Hematopoietic multipotent progenitor cell treated with erythropoietin and hydrocortisone succinate and interleukin-3 and kit ligand, for 17 days (in vitro differentiated cells): ENCODE measurements at regions not wholly inside any gene's neighbourhood (a gene's known extent, or its start where the extent isn't known, plus 50 kb on each side); places are given as distances from the start of the nearest gene placed in this dataset.

Experiments used
- DNase-seq: peaks from one replicate; pipeline ENCODE4 v3.0.0-alpha.2; 2015; ENCODE audit warnings: low spot score

DNA sequence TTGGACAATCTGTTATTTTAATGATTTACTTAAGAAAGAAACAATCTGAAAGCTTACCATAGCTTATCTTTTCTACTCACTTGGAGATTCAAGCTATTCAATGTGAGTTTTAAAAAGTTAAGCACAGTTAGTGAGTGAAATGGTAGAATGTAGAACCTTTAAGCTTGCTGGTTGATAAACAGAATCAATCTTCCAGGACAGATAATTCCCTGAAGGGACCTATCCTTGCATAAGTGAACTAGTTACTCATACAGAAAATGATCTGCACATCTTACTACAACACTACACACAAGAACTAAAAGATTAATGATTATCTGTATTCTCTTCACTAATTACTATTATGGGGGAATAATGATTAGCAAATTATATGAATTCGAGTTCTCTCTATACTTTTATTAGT lies 165.6 kb downstream of the PALM2AKAP2 start:
- DNase-seq, result no peak

DNA sequence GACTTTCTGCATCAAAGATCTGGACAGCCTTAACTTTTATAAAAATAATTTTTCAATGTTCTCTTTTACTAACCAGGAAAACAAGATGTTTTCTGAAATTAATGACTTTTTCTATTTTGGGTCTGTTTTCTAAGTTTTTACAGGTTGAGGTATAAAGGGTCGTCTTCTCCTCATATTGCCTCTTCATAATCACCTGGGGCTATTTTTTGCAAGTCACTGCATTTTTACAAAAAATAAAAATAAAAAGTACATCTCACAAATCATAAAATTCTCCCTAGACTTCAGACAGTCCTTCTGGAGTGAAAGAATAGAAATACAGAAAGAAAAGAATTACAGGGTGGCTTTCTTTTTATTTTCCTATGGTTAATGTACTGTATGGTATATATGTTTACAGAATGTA lies 168.5 kb downstream of the PALM2AKAP2 start:
- DNase-seq, result no peak

DNA sequence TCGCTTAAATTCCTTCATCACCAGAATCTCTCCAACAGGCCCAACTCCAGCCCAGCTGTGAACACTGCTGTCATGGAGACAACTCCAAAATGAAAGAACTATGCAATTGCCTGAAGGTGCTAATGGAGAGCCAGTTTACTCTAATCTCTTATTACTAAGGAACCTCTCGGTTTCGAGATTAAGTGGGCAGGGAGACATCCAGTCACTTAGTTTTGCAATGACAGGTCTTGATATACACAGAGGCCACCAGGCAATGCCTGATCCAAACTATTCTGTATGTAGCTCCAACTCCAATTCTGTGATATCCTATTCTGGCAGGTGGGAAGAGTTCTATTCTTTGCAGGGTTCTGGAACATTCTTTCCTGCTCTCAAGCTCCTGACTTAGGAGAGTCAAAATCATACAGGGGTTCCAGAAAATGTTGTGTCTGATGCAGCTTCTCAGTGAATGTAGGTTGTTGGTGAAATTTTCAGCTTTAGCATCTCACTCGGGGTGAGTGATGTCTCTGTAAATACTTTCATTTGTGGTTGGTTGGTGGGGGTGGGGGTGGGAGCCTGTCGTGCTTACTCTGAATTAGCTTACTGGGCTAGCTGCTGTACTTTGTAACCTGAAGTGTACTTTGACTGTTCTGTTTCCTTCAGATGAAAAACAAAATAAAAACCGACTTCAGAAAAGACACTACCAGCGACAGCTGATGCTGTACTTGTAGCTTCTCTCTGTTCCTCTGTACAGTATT lies 170.9 kb downstream of the PALM2AKAP2 start:
- no peak for DNase-seq

DNA sequence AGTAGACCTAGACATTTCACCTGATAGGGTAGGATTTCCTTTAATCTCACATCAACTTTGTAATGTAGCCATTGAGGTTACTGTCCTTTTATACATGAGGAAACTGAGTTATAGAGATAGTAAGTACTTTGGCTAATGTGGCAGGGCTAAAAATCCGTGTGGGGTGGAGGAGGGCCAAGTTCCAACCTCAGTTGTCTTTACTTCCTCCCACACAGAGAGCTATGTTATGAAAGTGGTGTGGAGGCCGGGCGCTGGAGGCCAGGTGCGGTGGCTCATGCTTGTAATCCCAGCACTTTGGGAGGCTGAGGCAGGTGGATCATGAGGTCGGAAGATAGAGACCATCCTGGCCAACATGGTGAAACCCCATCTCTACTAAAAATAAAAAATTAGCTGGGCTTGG lies 173.3 kb downstream of the PALM2AKAP2 start:
- no peak for DNase-seq

DNA sequence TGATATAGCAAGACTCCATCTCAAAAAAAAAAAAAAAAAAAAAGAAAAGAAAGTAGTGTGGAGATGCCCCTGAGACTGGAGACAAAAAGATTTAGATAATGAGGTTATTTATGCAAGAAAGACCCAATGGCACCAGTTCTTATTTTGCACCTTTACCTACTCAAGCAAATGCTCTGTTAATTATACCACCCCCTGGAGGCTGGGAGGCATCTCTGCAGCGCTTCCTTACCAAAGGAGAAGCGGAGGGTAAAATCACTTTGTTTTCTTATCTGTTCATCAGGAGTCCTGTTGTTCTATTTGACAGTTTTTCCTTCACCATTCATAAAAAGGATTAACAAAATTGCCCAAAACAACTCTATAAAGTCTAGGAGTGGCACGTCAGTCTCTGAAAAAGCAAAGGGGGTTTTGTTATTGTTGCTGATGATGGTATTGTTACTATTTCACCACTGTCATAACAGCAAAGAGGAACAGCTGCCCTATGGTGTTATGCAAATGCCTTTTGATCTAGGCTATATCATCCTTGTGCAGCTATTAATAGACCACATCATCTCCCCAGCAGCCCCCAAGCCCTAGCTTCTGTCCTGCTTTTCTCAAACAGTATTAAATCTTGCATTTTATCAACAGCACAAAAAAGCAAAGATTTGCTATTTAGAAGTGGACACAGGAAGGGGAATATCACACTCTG lies 174.0 kb downstream of the PALM2AKAP2 start:
- DNase-seq, result no peak

DNA sequence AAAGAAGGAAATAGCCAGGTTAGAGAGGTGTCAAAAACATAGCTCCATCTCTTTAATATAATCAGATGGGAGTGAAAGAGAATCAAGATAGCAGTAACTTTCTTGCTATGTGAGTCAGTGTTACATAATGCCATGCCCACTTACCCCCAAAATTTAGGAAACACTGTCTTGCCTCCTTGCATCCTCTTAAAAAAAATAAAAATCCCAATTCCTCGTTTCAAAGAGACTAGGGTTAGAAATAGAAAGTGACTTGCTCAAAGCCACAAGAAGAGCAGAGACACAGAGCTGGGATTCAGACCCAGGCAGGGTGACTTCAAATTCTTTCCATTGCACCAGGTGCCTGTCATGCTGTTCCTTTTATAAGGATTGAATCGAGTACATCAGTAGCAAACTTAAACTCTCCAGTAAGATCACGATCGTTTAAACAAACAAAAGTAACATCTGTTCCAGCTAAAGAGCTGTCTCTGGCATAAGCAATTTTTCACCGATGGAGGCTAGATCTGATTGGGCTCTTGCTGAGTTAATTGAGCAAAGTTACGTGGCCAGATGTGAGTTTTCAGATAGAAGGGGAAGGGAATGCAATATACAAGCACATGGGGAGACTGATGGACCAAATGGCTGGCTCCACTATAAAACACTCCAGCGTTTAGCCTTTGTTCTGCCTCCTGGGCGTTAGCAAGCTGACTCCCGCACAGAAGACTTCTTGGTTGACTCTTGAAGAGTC lies 176.9 kb downstream of the PALM2AKAP2 start:
- DNase-seq, result no peak

DNA sequence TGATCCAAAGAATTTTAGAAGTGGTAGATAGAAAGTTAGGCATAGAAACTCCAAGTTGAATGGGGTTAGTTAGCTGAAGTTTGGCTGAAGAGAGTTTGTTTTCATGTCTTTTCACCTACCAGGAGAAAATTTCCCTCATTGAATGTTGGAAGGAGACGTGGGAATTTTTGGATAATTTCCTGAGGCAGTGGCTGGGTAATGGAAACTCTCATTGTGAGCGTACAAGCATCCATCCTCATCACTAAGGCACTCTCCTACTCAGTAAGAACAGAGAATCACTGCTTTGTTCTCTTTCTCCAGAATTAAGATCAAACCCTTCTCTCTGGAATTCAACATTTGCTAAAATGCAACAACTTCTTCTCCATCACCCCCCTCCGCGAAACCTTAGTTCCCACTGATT lies 179.7 kb downstream of the PALM2AKAP2 start:
- DNase-seq, result no peak

DNA sequence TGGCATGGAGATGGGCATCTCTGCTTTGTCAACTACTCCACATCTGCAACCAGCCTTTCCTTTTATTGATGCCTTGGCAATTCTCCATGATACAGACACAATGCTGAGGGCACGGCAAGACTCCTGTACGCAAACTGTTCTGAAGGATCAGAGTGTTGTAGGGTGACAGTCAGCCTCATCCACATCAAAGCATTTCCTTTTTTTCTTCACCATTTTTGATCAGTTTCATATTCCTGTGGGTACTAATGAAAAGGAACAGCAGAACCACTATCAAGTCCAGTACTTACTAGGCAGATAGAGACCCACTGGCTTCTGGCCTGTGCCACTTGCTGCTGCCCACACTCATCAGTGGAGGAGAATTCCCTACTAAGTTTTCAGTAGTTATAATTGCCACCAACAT lies 181.6 kb downstream of the PALM2AKAP2 start:
- DNase-seq, result no peak

DNA sequence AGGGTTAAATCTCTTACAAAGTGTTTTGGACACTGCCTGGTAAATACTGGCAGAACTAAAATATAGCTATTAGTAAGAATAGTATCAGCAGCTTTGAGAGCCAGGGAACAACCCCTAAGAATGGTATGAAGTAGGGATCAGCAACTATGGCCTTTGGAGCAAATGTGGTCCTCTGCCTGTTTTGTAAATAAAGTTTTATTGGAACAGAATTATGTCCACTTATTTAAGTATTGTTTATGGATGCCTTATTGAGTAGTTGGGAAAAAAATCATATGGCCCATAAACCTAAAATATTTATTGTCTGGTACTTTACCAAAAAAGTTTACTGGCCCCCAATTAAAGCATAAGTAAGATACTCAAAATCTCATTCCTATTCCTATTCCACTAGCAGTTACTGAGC lies 182.2 kb downstream of the PALM2AKAP2 start:
- no peak for DNase-seq

DNA sequence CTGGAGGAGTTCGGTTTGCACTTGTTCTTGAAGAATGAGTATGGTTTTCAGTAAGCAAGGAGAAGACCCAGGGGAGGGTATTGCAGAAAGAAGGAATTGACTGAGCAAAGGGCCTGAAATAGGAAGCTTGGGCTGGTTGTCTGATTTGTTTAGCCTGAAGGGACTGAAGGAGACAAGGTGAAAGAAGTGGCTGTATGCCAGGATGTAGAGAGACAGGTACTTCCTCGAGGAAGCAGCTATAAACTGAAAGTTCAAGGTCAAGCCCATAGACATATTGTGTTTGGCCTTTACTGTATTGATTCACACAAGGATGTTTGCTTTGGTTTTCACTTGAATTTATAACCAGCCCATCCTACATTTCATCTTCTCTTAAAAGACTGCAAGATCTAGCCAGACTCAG lies 183.1 kb downstream of the PALM2AKAP2 start:
- no peak for DNase-seq

DNA sequence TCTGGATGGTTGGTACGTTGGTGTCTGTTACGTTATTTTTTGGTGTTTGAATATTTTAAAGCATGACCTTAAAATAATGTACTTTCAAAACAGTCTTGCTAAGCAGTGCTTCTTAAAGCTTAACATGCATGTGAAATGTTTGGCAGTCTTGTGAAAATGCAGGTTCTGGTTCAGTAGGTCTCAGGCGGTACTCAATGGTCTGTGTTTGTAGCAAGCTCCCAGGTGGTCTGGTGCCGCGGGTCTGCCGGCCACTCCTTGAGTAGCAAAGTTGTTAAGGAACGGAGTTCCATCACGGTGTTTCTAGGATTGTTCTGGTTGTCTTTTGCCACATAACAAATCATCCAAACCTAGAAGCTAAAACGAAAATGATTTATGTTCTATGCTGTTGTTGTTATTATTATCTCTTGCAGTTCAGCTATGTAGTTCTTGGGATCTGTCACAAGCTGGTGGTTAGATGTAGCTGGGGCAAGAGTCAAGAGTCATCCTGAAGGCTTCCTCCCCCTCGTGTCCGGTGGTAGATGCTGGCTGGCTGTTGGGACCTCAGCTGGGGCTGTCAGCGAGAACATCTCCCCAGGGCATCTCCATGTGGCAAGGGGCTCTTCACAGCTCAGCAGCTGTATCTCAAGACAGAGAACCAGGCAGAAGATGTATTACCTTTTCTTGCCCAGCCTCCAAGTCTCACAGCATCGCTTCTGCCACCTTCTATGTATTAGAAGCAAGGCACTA lies 186.8 kb downstream of the PALM2AKAP2 start:
- DNase-seq, result no peak

DNA sequence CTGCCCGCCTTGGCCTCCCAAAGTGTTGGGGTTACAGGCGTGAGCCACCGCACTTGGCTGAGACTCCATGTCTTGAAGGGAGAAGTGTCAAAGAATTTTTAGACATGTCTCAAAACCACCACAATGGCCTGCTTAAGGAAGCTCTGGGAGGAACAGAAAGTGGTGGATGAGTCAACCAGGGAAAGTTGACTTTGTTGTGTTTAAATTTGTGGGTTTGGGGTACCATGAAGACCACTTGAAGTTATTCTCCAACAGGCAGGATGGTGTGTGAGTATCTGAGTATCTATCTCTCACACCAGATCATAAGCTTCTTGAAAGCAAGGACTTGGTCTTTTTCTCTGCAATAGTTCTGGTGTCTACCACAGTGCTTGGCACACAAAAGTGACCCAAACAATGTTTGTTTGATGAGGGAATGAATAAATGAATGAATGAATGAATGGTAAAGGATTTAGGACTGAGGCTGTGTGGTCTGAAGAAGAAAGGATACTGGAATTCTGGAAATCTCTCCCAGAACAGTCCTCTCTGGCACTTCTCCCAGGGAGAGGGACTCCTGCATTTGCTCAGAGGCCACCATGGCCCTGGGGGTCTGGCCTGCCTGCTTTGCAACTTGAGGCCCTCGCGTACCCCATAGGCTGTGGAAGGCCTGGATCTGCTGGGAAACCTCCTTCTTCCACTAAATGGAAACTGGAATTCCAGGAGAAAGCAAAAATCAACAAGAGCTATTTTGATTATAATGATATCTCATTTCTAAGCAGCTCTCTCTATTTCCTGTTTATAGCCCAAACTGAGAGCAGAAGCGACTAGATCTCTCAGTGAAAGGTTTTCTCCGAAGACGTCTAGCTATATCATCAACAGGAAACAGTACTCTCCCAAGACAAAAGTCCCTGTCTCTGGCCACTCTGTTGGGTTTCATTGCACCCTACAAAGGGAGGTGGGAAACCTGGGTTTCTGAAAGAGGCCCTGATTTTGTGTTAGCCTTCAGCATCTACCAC lies 187.9 kb downstream of the PALM2AKAP2 start:
- DNase-seq, result no peak

DNA sequence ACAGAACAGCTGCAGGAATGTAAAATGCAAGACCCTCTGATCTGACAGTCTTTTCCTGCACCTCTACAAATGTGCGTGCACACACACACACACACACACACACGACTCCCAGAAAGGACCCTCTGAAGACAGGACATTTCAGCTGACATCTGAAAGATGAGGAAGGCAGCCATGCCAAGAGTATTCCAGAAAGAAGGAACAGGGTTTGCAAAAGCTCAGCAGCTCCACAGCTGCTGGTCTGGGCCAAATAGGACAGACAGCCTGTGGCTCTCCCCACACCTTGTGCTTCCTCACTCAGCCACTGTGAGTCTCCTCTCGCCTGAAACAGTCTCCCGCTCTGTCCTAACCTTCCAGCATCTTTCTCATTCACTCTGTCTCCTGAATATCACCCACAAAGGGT lies 189.0 kb downstream of the PALM2AKAP2 start:
- no peak for DNase-seq

DNA sequence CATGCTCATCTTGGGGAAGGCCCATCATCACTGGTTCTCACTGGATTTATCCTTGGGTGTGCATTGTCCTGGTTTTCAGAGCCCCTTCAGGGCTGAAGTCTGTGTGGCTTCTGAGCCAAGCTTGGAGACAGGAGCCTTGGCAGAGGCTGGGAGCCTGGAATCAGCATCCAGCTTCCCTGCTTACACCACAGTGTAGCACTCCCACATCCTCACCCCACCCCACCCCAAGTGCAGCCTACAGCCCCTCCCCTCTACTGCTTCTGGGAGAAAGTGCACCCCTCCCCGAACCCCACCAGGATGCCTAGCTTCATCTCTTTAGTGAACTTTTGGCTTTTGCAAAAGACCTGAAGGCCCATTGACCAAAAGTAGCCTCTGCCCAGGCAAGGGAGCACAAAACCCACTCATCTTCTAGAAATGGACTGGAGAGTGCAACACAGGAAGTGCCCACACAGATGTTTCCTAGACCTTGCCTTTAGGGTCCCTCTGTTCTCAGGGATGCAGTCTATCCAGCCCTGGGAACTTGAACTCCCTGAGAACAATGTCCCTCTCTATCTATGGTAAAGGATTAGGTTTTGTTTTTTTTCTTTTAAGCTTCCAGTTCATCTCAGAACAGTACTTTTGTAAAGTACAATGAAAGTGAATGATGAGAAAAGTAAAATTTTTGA lies 189.7 kb downstream of the PALM2AKAP2 start:
- no peak for DNase-seq

DNA sequence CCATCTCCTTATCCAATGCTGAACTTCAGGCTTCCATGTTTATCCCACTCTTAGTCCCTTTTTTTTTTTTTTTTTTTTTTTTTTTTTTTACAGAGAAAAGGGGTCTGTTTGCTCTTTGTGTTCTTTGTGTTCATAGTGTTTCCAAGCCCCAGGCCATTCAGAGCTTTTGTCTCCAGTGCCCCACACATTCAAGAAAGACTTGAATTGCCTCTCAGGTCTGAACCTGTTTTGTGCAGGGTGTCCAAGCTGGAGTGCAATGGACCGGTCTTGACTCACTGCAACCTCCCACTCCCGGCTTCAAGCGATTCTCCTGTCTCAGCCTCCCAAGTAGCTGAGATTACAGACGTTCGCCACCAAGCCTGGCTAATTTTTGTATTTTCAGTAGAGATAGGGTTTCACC lies 191.2 kb downstream of the PALM2AKAP2 start:
- DNase-seq, result no peak

DNA sequence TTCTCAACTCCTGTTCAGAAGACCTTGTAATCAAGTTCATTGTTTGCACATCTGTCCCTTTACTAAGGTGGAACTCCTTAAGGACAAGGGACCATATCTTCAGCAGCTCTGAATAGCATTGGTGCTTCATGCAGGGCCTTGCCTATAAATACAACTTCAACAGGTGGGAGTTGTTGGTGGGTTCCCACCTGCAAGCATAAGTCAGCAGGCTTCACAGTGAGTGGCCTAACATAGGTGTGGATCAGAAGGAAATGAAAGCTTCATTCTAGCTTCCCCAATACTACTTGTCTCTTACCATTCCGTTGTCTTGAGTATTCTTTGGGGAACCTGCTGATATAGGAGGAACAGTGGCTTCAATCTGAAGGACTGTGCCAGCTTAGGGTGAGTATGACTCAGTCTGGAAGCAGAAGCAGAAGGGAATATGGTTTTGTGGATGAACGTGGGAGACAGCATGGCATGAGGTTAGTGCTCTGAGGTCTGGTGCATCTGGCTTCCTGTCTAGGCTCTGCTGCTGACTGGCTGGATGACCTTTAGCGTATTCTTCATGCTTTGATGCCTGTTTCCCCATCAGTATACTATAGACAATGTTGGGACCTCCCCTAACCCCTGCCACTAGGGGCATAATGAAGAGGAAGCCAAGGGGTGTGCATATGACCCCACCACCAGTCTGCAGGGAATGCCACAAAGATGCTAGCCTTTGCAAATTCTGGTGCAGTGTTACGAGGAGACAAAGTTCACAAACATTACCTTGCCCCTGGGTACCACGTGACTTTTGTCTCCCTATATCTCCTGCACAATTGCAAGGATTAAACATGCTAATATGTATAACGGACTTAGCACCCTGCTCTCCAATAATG lies 192.3 kb downstream of the PALM2AKAP2 start:
- DNase-seq, result no peak

DNA sequence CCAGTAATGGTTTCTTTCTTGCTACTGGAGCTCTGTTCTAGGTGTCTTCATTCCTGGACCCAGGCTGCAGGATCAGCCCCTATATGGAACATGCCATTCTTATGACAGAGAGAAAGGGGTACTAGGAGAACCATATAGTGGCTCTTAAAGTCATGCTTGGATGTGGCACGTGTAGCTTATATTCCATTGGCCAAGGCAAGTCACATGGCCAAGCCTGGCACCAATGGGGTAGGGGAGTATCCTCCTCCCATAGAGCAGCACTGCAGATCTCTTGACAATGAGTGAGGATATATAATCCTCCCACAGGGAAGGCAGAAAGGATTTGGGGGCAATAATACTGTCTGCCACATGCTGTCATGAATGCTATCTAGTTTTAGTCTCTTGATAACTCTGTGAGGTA lies 193.3 kb downstream of the PALM2AKAP2 start:
- DNase-seq, result no peak

DNA sequence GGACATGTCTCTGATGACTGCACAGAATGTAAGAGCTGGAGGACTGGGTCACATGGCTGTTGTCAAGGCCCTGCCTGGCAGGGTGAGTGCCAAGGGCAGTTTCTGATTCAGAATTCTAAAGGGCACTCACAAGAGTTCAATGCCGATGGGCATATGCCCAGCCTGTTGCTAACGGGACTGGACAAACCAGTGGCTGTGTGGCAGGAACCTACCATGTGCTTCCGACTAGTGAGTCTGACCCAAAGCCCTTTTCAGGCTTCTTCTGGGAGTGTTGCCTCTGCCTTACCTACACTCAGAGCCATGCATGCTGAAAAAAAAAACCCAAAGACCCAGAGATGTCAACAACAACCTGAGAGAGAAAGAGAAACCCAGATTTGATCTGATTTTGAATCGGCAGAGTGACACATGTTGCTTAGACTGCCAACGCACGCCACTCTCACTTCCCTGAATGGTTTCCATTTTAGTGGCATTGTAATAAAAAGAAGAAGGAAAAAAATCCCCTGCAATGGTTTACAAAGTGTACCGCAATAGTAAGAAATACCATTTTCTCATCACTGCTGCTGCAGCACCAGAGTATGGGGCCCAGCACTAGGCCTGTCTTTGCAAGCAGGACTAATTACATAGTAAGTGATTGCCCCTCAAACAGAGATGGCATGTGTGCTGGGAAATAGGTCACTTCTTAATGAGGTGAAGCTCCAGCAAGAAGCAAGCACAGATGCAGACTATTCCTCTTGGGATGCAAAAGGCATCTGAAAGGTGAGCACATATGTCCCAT lies 194.3 kb downstream of the PALM2AKAP2 start:
- no peak for DNase-seq

DNA sequence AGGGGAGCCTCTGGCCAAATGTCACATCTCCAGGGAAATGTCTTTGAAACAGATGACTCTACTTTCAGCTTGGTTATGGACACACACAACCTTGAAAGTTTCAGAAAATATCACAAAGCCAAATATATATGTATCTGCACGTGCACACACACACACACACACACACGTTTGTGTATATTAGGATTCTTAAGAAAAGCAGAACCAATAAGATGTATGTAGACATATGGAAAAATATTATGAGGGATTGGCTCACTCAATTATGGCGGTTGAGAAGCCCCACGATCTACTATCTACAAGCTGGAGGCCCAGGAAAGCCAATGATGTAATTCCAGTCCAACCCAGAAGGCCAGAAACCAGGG lies 194.9 kb downstream of the PALM2AKAP2 start:
- DNase-seq, result no peak
